Chondrocyte (in vitro differentiated cells): ENCODE measurements at regions not wholly inside any gene's neighbourhood (a gene's known extent, or its start where the extent isn't known, plus 50 kb on each side); places are given as distances from the start of the nearest gene placed in this dataset.
"Not testable (repeated sequence)": the region's sequence is repeated elsewhere in the genome, so short reads cannot be mapped to it uniquely, and the experiment has no call there.

Experiments
- DNase-seq: peaks from one replicate; pipeline ENCODE4 v3.0.0; 2021; ENCODE audit warnings: mixed read lengths, low spot score
- H3K27ac Mint-ChIP-seq: one replicate; pipeline ENCODE4 v1.8.0; 2021; ENCODE audit warnings: mild to moderate bottlenecking, moderate library complexity, mixed read lengths; ENCODE audit not compliant: unreplicated experiment
- H3K27me3 Mint-ChIP-seq: 2 replicates; pipeline ENCODE4 v1.8.0; 2021; ENCODE audit warnings: low read depth, mixed read lengths
- H3K36me3 Mint-ChIP-seq: 2 replicates; pipeline ENCODE4 v1.8.0; 2021; ENCODE audit warnings: low read depth, mixed read lengths
- H3K4me1 Mint-ChIP-seq: 2 replicates; pipeline ENCODE4 v1.8.0; 2021; ENCODE audit warnings: low read depth, mild to moderate bottlenecking, mixed read lengths
- H3K4me3 Mint-ChIP-seq: one replicate; pipeline ENCODE4 v1.8.0; 2021; ENCODE audit warnings: mild to moderate bottlenecking, moderate library complexity, mixed read lengths; ENCODE audit not compliant: unreplicated experiment
- H3K9me3 Mint-ChIP-seq: 2 replicates; pipeline ENCODE4 v1.8.0; 2021; ENCODE audit warnings: low read depth, mixed read lengths
- CTCF ChIP-seq: fragments of 200-600 bp; sonication (generic); IDR thresholded peaks from 2 replicates; pipeline ENCODE4 v1.5.0; 2021; ENCODE audit warnings: antibody characterized with exemption, mild to moderate bottlenecking, moderate library complexity

GRCh38 chr12:105641749-105642148 lies 311.3 kb downstream of the C12orf75 start:
- no peak for DNase-seq
- Mint-ChIP-seq H3K27me3 (no peaks in the 10 kb centered on the region), H3K4me3 (no peak overlapping the region), H3K36me3 (peaks cover 6% of the 10 kb centered on the region), H3K27ac (no peak overlapping the region), H3K4me1 (peaks cover 9% of the 10 kb centered on the region), H3K9me3 (peaks cover 21% of the 10 kb centered on the region)
- peak; percentile 8 for TF ChIP-seq CTCF

- Mint-ChIP-seq H3K4me3 (no peak overlapping the region), H3K36me3 (no peaks in the 10 kb centered on the region), H3K9me3 (peaks cover 7% of the 10 kb centered on the region), H3K27ac (no peak overlapping the region), H3K27me3 (no peaks in the 10 kb centered on the region), H3K4me1 (peaks cover 9% of the 10 kb centered on the region)
- TF ChIP-seq CTCF = no peak
- no peak for DNase-seq
Observed at GRCh38 chr12:105644770-105645169, 314.3 kb downstream of the C12orf75 start.

- Mint-ChIP-seq H3K36me3 (peaks cover 2% of the 10 kb centered on the region), H3K27ac (no peak overlapping the region), H3K4me1 (peaks cover 24% of the 10 kb centered on the region), H3K9me3 (peaks cover 5% of the 10 kb centered on the region), H3K4me3 (no peak overlapping the region), H3K27me3 (no peaks in the 10 kb centered on the region)
- DNase-seq = no peak
- TF ChIP-seq CTCF = no peak
Observed at GRCh38 chr12:105654606-105655005, 324.1 kb downstream of the C12orf75 start.

- no peak for TF ChIP-seq CTCF
- Mint-ChIP-seq H3K27me3 (no peaks in the 10 kb centered on the region), H3K4me3 (no peak overlapping the region), H3K27ac (no peak overlapping the region), H3K36me3 (no peaks in the 10 kb centered on the region), H3K4me1 (peaks cover 31% of the 10 kb centered on the region), H3K9me3 (no peaks in the 10 kb centered on the region)
- no peak for DNase-seq
Observed at GRCh38 chr12:105658389-105658788, 327.9 kb downstream of the C12orf75 start.

- no peak overlapping the region for H3K4me3 Mint-ChIP-seq
- no peak for TF ChIP-seq CTCF
- H3K27me3 Mint-ChIP-seq = no peaks in the 10 kb centered on the region
- no peak for DNase-seq
- H3K4me1 Mint-ChIP-seq = peaks cover 31% of the 10 kb centered on the region
- H3K27ac Mint-ChIP-seq = no peak overlapping the region
- peaks cover under 1% of the 10 kb centered on the region for H3K9me3 Mint-ChIP-seq
- H3K36me3 Mint-ChIP-seq = no peaks in the 10 kb centered on the region
Observed at GRCh38 chr12:105659355-105660075, 329.0 kb downstream of the C12orf75 start.

- H3K4me3 Mint-ChIP-seq, H3K36me3 Mint-ChIP-seq, H3K9me3 Mint-ChIP-seq, DNase-seq, H3K27ac Mint-ChIP-seq, H3K27me3 Mint-ChIP-seq: not testable (repeated sequence)
- peaks cover 13% of the 10 kb centered on the region for H3K4me1 Mint-ChIP-seq
Observed at GRCh38 chr12:105664765-105665164, 334.3 kb downstream of the C12orf75 start.
